AG09309 (cell line): ENCODE measurements at regions not wholly inside any gene's neighbourhood (a gene's known extent, or its start where the extent isn't known, plus 50 kb on each side); places are given as distances from the start of the nearest gene placed in this dataset.

Source experiments
- DNase-seq: peaks from one replicate; pipeline ENCODE4 v3.0.0-alpha.2; 2010; ENCODE audit warnings: low read depth
- H3K4me3 ChIP-seq: 2 replicates; pipeline ENCODE4 v1.5.1; 2011; ENCODE audit warnings: mild to moderate bottlenecking, low read depth, low read length, moderate library complexity; ENCODE audit not compliant: control insufficient read depth
- CTCF ChIP-seq: IDR thresholded peaks from 2 replicates; pipeline ENCODE4 v1.5.1; 2011; ENCODE audit warnings: mild to moderate bottlenecking, low read depth, low read length, inconsistent platforms; ENCODE audit not compliant: insufficient read depth, control insufficient read depth; ENCODE audit errors: missing control alignments

- no peak for TF ChIP-seq CTCF
- no peak for DNase-seq
- no peak overlapping the region for H3K4me3 ChIP-seq
Measured at GRCh38 chr13:109516186-109516585, 270.2 kb downstream of the IRS2 start.

GRCh38 chr13:109510013-109510412 is 276.4 kb downstream of the IRS2 start:
- H3K4me3 ChIP-seq, result no peak overlapping the region
- no peak for TF ChIP-seq CTCF
- DNase-seq, result no peak

GRCh38 chr13:109509154-109509900 is 277.1 kb downstream of the IRS2 start:
- no peak overlapping the region for H3K4me3 ChIP-seq
- TF ChIP-seq CTCF, result no peak
- DNase-seq, result no peak

GRCh38 chr13:109500146-109500773 is 286.1 kb downstream of the IRS2 start:
- no peak overlapping the region for H3K4me3 ChIP-seq
- DNase-seq, result no peak
- TF ChIP-seq CTCF, result no peak

- H3K4me3 ChIP-seq, result no peak overlapping the region
- DNase-seq, result no peak
- no peak for TF ChIP-seq CTCF
Measured at GRCh38 chr13:109497917-109498316, 288.5 kb downstream of the IRS2 start.

GRCh38 chr13:109496216-109496615 is 290.2 kb downstream of the IRS2 start:
- no peak for TF ChIP-seq CTCF
- no peak for DNase-seq
- H3K4me3 ChIP-seq, result no peak overlapping the region
